BE2C (cell line): ENCODE measurements at regions not wholly inside any gene's neighbourhood (a gene's known extent, or its start where the extent isn't known, plus 50 kb on each side); places are given as distances from the start of the nearest gene placed in this dataset.
"Not testable (repeated sequence)": the region's sequence is repeated elsewhere in the genome, so short reads cannot be mapped to it uniquely, and the experiment has no call there.

Experiments used
- DNase-seq: peaks from one replicate; pipeline ENCODE4 v3.0.0-alpha.2; 2020
- H3K27me3 ChIP-seq: fragments of 250-450 bp; sonication (Bioruptor Pico); 2 replicates; pipeline ENCODE4 v1.5.1; 2020; ENCODE audit warnings: mild to moderate bottlenecking
- H3K36me3 ChIP-seq: fragments of 250-450 bp; sonication (Bioruptor Pico); 2 replicates; pipeline ENCODE4 v1.5.1; 2020; ENCODE audit warnings: mild to moderate bottlenecking
- H3K4me1 ChIP-seq: fragments of 250-450 bp; sonication (Bioruptor Pico); 2 replicates; pipeline ENCODE4 v1.5.1; 2020
- H3K4me3 ChIP-seq: 2 replicates; pipeline ENCODE4 v1.5.1; 2011; ENCODE audit warnings: low read depth, low read length
- H3K9me3 ChIP-seq: fragments of 250-450 bp; sonication (Bioruptor Pico); 2 replicates; pipeline ENCODE4 v1.5.1; 2020
- TF ChIP-seq, protein P1 (sequence below): IDR thresholded peaks from 2 replicates; pipeline ENCODE4 v1.5.1; 2012; ENCODE audit warnings: mild to moderate bottlenecking, low read depth, low read length

DNA sequence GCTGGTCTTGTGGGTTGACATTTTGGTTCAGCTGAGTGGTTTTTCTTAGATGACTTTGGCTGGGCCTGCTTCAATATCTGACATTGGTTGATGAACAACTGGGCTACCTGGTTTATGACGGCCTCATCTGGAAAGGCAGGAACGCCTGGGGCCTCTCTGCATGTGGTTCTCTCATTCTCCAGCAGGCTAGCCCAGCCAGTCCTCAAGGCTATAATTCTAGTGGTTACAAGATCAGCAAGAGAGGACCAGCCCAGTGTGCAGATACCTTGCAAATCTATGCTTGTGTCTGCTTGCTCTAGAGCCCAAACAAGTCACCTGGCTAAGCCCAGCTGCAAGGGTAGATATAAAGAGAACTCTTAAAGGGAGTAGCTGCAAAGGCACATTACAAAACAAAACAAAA is 214.2 kb upstream of the PUDP start:
- no peak for DNase-seq
- H3K36me3 ChIP-seq = no peaks in the 10 kb centered on the region
- TF ChIP-seq, protein P1, sequence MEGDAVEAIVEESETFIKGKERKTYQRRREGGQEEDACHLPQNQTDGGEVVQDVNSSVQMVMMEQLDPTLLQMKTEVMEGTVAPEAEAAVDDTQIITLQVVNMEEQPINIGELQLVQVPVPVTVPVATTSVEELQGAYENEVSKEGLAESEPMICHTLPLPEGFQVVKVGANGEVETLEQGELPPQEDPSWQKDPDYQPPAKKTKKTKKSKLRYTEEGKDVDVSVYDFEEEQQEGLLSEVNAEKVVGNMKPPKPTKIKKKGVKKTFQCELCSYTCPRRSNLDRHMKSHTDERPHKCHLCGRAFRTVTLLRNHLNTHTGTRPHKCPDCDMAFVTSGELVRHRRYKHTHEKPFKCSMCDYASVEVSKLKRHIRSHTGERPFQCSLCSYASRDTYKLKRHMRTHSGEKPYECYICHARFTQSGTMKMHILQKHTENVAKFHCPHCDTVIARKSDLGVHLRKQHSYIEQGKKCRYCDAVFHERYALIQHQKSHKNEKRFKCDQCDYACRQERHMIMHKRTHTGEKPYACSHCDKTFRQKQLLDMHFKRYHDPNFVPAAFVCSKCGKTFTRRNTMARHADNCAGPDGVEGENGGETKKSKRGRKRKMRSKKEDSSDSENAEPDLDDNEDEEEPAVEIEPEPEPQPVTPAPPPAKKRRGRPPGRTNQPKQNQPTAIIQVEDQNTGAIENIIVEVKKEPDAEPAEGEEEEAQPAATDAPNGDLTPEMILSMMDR = no peak
- no peaks in the 10 kb centered on the region for H3K27me3 ChIP-seq
- H3K4me1 ChIP-seq = no peaks in the 10 kb centered on the region
- no peaks in the 10 kb centered on the region for H3K9me3 ChIP-seq
- no peak overlapping the region for H3K4me3 ChIP-seq

DNA sequence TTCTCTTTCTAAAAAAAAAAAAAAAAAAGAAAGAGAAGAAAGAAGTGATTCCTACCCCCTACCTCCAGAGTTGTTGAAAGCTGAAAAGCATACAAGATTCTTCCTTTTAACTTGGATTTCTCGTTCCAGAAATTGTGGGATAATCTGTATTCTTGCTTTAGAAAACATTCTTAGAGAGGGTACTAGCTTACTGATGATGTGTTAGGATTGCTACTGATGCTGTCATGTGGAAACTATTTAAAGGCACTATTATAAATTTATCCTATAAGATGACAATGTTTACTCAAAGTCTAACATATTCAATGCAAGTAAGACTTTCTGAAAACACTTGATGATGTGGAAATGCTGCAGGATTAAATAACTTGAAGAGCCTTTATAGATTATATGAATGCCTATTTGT is 204.0 kb upstream of the PUDP start:
- TF ChIP-seq, protein P1 = no peak
- Histone ChIP-seq H3K4me3 (no peak overlapping the region), H3K9me3 (no peaks in the 10 kb centered on the region), H3K27me3 (no peaks in the 10 kb centered on the region), H3K36me3 (no peaks in the 10 kb centered on the region), H3K4me1 (no peaks in the 10 kb centered on the region)
- DNase-seq = no peak

DNA sequence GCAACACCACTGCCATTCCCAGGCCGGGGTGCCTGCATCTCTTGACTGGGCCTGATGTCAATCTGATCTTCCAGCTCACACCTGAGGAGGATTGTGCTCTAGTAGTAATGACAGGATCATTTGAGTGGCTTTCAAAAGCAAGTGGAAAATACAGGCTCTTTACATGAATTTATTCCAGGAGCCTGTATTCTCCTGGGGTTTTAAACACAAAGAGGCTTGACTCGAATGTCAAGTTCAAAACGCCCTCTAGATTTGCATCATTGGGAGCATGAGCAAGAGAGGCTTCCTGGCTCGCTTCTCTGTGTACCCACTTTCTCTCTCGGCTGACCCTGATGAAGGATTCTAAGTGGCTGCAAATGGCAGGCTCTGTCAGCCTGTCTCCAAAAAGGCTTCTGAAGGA is 199.5 kb upstream of the PUDP start:
- no peak for DNase-seq
- no peaks in the 10 kb centered on the region for H3K27me3 ChIP-seq
- no peaks in the 10 kb centered on the region for H3K4me1 ChIP-seq
- H3K9me3 ChIP-seq = no peaks in the 10 kb centered on the region
- TF ChIP-seq, protein P1 = no peak
- no peaks in the 10 kb centered on the region for H3K36me3 ChIP-seq
- no peak overlapping the region for H3K4me3 ChIP-seq

DNA sequence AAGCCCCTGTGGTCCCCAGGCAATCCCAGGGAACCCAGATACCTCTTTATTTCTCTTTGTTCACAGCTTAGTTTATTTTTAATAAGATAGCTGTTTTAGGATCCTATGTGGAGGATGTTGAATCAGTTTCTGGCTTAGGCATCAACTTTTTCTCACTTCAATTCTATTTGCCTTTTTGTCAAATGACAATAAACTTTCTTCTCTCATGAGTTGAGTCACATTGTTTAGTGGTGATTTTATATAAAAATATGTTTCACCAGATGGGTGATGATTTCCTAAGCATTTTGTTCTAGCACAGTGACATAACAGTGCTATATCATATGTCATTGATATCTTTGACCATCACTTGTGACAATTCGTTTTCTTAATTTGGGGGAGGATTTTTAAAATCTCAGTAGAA is 198.1 kb upstream of the PUDP start:
- no peak for DNase-seq
- TF ChIP-seq, protein P1 = no peak
- Histone ChIP-seq H3K4me1 (no peaks in the 10 kb centered on the region), H3K36me3 (no peaks in the 10 kb centered on the region), H3K27me3 (no peaks in the 10 kb centered on the region), H3K9me3 (no peaks in the 10 kb centered on the region), H3K4me3 (no peak overlapping the region)

DNA sequence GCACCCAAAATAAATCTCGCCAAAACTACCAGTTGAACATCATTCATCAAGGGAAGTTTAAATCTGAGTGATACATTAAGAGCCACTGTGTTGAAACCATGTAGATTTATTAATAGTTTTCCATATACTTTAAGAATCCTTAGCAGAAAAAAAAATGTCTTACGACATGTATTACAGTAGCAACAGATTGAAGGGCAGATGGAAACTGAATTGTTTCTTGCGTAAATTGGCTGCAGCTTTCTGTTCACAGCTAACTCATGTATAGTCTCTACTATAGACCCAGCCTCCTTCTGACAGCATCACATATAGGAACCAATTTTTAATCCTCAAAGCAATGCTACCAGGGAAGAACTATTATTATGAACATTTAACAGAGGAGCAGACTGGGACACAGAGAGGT is 195.2 kb upstream of the PUDP start:
- Histone ChIP-seq H3K9me3 (no peaks in the 10 kb centered on the region), H3K27me3 (no peaks in the 10 kb centered on the region), H3K4me1 (no peaks in the 10 kb centered on the region), H3K4me3 (no peak overlapping the region), H3K36me3 (no peaks in the 10 kb centered on the region)
- DNase-seq = no peak
- TF ChIP-seq, protein P1 = no peak

DNA sequence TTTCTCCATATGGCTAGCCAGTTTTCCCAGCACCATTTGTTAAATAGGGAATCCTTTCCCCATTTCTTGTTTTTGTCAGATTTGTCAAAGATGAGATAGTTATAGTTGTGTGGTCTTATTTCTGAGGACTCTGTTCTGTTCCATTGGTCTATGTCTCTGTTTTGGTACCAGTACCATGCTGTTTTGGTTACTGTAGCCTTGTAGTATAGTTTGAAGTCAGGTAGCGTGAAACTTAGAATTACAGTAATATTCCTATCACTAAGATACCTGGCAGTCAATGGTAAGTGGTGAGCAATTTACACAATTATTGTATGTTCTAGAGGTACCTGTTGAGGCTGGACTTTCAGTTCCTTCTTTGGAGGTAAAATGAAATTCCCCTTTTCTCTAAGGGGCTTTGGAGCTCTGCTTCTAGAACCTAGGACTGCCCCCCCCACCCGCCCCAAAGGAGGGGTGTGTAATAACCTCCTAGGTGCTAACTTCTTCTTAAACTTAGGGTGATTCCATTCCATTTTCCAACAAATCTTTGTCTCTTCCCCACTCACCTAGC is 187.9 kb upstream of the PUDP start:
- DNase-seq, H3K4me1 ChIP-seq, H3K9me3 ChIP-seq, H3K36me3 ChIP-seq, H3K27me3 ChIP-seq, H3K4me3 ChIP-seq: not testable (repeated sequence)
